MCF 10A (cell line): ENCODE measurements at regions not wholly inside any gene's neighbourhood (a gene's known extent, or its start where the extent isn't known, plus 50 kb on each side); places are given as distances from the start of the nearest gene placed in this dataset.

ENCODE experiments used
- BruUV-seq: library from RNA; stranded (reverse); fragments of 400-500 nt; replicated peaks from 2 replicates; lab custom pipeline; 2021; lab: Mats Ljungman, UMichigan
- CTCF ChIA-PET: fragments of 300-600 bp; sonication (Branson Sonifier 250); formaldehyde crosslinking; extraction: SDS; loops from one replicate; lab custom pipeline; 2021; ENCODE audit warnings: antibody characterized with exemption, inconsistent platforms; lab: Yijun Ruan, JAX
- POLR2A ChIA-PET: fragments of 300-600, 350-650 bp; sonication (Branson Sonifier 250); formaldehyde crosslinking; extraction: SDS; loops from one replicate; lab custom pipeline; 2020; ENCODE audit warnings: antibody characterized with exemption, inconsistent platforms; lab: Yijun Ruan, JAX
- DNase-seq: peaks from one replicate; pipeline ENCODE4 v3.0.0-alpha.2; 2018; ENCODE audit not compliant: unreplicated experiment
- H3K27ac Mint-ChIP-seq: one replicate; pipeline ENCODE4 v1.8.0; 2022; ENCODE audit warnings: mild to moderate bottlenecking, low read depth, mixed read lengths; ENCODE audit not compliant: unreplicated experiment
- H3K27me3 Mint-ChIP-seq: one replicate; pipeline ENCODE4 v1.8.0; 2022; ENCODE audit warnings: mixed read lengths; ENCODE audit not compliant: insufficient read depth, unreplicated experiment
- H3K36me3 Mint-ChIP-seq: one replicate; pipeline ENCODE4 v1.8.0; 2022; ENCODE audit warnings: mild to moderate bottlenecking, moderate library complexity, mixed read lengths; ENCODE audit not compliant: insufficient read depth, unreplicated experiment
- H3K4me1 Mint-ChIP-seq: one replicate; pipeline ENCODE4 v1.8.0; 2022; ENCODE audit warnings: mixed read lengths; ENCODE audit not compliant: insufficient read depth, unreplicated experiment
- H3K4me3 Mint-ChIP-seq: one replicate; pipeline ENCODE4 v1.8.0; 2022; ENCODE audit warnings: mild to moderate bottlenecking, moderate library complexity, mixed read lengths; ENCODE audit not compliant: unreplicated experiment
- H3K9me3 Mint-ChIP-seq: one replicate; pipeline ENCODE4 v1.8.0; 2022; ENCODE audit warnings: mixed read lengths; ENCODE audit not compliant: unreplicated experiment
- intact Hi-C: fragments of 100-400 bp; cut with micrococcal nuclease; formaldehyde crosslinking; loops from 2 replicates; pipeline ENCODE4 v1.14.1; 2022
- TF ChIP-seq, protein P1 (sequence below): fragments of 200-600 bp; IDR thresholded peaks from one replicate; pipeline ENCODE4 v1.8.0; 2022; ENCODE audit warnings: antibody characterized with exemption, mild to moderate bottlenecking; ENCODE audit not compliant: unreplicated experiment

DNA sequence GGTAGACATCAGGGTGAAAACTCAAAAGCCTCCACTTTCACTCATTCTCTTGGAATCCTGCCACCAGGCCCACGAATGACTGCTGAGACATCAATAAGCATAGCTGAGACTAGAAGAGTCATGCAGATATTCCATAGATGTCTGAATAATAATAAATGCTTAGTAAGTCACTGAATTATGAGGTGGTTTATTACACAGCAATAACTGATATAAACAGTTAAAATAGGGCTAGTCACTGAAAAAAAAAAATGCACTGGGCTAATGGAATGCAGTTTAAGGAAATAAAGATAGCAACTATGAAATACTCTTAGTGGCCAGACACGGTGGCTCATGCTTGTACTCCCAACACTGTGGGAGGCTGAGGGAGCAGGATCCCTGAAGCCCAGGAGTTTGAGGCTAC, 262.8 kb upstream of the CDH6 start:
- Mint-ChIP-seq H3K4me3 (no peak overlapping the region), H3K4me1 (peaks cover 6% of the 10 kb centered on the region), H3K27me3 (no peaks in the 10 kb centered on the region), H3K36me3 (no peaks in the 10 kb centered on the region), H3K9me3 (no peaks in the 10 kb centered on the region), H3K27ac (no peak overlapping the region)
- CTCF ChIA-PET: interaction anchor here (0.7 kb wide), 1 partner anchor 39 kb away, joined by 4 read pairs; no protein-coding TSS in a partner anchor
- no peak for DNase-seq
- TF ChIP-seq, protein P1, sequence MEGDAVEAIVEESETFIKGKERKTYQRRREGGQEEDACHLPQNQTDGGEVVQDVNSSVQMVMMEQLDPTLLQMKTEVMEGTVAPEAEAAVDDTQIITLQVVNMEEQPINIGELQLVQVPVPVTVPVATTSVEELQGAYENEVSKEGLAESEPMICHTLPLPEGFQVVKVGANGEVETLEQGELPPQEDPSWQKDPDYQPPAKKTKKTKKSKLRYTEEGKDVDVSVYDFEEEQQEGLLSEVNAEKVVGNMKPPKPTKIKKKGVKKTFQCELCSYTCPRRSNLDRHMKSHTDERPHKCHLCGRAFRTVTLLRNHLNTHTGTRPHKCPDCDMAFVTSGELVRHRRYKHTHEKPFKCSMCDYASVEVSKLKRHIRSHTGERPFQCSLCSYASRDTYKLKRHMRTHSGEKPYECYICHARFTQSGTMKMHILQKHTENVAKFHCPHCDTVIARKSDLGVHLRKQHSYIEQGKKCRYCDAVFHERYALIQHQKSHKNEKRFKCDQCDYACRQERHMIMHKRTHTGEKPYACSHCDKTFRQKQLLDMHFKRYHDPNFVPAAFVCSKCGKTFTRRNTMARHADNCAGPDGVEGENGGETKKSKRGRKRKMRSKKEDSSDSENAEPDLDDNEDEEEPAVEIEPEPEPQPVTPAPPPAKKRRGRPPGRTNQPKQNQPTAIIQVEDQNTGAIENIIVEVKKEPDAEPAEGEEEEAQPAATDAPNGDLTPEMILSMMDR: no peak
- intact Hi-C loops: no loop called here
- BruUV-seq: no TSS peak
- POLR2A ChIA-PET: no interaction called here

DNA sequence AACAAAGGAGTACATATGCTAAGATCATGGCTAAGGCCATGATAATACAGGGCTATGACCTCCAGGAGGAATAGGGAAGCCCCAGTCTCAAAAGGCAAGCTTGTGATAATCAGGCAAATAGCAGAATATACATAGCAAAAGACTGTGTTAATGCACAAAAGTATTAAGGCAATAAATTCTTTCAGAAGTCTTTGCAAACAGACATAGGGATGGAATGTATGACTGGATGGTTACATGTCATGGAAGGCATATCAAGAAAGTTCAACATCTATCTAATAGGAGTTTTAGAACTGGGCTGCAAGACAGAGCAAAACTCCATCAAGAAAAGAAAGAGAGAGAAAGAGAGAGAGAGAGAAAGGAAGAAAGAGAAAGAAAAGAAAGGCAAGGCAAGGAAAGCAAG, 264.5 kb upstream of the CDH6 start:
- Mint-ChIP-seq H3K27ac (no peak overlapping the region), H3K36me3 (no peaks in the 10 kb centered on the region), H3K9me3 (peaks cover 3% of the 10 kb centered on the region), H3K4me3 (no peak overlapping the region), H3K27me3 (no peaks in the 10 kb centered on the region), H3K4me1 (peaks cover 6% of the 10 kb centered on the region)
- BruUV-seq: no TSS peak
- intact Hi-C loops: no loop called here
- CTCF ChIA-PET: interaction anchor here (0.5 kb wide), 1 partner anchor 13 kb away, joined by 3 read pairs; no protein-coding TSS in a partner anchor
- POLR2A ChIA-PET: interaction anchor here (0.6 kb wide), 1 partner anchor 27 kb away, joined by 3 read pairs; no protein-coding TSS in a partner anchor
- no peak for DNase-seq
- TF ChIP-seq, protein P1: no peak

DNA sequence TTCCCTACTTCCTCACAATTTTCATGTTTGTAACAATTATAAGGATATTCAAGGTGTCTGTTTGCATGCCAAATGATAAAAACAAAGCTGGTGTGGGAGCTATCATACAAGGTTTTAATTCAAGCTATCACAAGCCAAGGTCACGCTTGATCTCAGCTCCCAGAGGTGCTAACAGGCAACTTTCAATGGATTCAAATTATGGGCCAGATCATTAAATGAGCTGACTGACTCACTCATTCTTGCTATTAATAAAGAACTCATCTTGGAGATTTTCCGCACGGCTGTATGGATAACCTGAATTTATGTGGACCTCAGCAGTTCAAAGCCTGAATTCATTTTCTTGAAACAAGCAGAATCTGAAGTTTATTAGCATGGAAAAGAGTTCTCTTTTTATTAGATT, 267.3 kb upstream of the CDH6 start:
- no peaks in the 10 kb centered on the region for H3K27me3 Mint-ChIP-seq
- H3K4me1 Mint-ChIP-seq: peaks cover 6% of the 10 kb centered on the region
- no peak overlapping the region for H3K27ac Mint-ChIP-seq
- no peaks in the 10 kb centered on the region for H3K36me3 Mint-ChIP-seq
- ChIA-PET CTCF (no interaction called here), POLR2A (no interaction called here)
- DNase-seq: no peak
- no peak overlapping the region for H3K4me3 Mint-ChIP-seq
- H3K9me3 Mint-ChIP-seq: peaks cover 6% of the 10 kb centered on the region
- no TSS peak for BruUV-seq
- TF ChIP-seq, protein P1: no peak
- intact Hi-C loops: no loop called here

DNA sequence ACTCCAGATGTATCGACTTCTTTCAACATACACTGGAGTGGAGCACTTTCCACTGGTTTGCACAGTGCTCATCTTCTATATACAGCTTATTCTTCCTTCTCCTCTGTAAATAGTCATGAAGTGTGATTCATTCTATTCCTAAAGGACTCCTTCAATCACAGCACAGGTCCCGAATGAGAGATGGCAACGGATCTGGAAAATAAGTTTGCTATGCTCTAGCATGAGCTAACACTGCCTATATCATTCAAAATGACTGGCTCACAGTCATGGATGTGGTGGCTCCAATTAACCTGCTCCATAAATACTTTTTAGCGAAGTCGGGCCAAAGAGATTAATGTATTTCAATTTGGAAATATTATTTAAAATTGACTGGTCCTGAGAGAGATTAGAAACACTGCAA, 272.1 kb upstream of the CDH6 start:
- TF ChIP-seq, protein P1: no peak
- BruUV-seq: no TSS peak
- Mint-ChIP-seq H3K27ac (no peak overlapping the region), H3K27me3 (no peaks in the 10 kb centered on the region), H3K9me3 (peaks cover 6% of the 10 kb centered on the region), H3K36me3 (no peaks in the 10 kb centered on the region), H3K4me3 (no peak overlapping the region), H3K4me1 (peaks cover 13% of the 10 kb centered on the region)
- POLR2A ChIA-PET: no interaction called here
- no peak for DNase-seq
- intact Hi-C loops: no loop called here
- CTCF ChIA-PET: interaction anchor here (0.5 kb wide), 1 partner anchor 1360 kb away, joined by 3 read pairs; no protein-coding TSS in a partner anchor
